ENCODE measurements at regions not wholly inside any gene's neighbourhood (a gene's known extent, or its start where the extent isn't known, plus 50 kb on each side); places are given as distances from the start of the nearest gene placed in this dataset.

DNA sequence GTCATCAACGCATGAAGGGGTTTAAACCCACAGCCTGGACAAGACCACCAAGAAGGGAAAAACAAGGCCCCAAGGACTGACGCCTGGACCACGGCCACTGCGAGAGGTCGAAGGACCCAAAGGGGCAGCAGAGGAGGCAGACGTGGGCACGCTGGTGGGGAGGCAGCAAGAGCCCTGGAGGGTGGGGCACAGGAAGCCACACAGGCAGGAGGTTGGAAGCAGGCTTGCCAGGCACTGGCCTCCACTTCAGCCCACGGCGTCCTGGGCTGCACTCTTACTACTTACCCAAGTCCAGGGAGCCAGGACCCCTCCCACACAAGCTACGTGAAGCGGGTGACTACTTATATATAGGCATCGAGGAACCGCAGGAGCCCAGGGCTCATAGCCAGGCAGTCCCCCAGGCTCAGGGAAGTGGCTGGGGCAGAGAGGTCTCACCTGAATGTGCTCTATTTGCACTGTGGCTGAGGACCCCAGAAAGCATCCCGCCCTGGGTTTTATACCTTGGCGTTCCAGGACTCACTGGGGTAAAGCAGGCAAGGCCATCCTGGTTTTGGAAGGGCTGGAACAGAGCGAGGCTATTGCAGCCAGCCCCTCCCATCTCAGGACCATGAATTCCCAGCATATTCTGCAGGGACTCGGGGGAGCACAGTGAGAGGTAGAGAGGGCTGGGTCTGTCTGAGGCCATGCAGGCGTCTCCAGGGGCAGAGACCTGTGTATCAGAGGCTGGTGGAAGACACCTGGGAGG, 113.8 kb upstream of the AFDN start:
- Histone ChIP-seq H3K9me2 (ENCODE audit: low read depth, low read length) (no peaks in the 10 kb centered on the region), H4K20me1 (ENCODE audit: insufficient read depth, low read length) (no peaks in the 10 kb centered on the region), H3K79me2 (ENCODE audit: insufficient read depth, low read length) (no peaks in the 10 kb centered on the region), H3K36me3 (ENCODE audit: insufficient read depth, low read length) (no peaks in the 10 kb centered on the region), H3K4me2 (ENCODE audit: low read length) (no peak overlapping the region), H3K4me3 (ENCODE audit: low read depth, low read length, poor library complexity, severe bottlenecking) (no peak overlapping the region), H3K9me3 (ENCODE audit: low read length) (no peaks in the 10 kb centered on the region), H3K4me1 (ENCODE audit: insufficient read depth, low read length, severe bottlenecking) (no peaks in the 10 kb centered on the region), H3K9ac (ENCODE audit: low read length) (no peak overlapping the region), H2AFZ (ENCODE audit: low read length) (no peak overlapping the region), H3F3A (ENCODE audit: insufficient read depth, low read length) (no peaks in the 10 kb centered on the region), H3K27ac (ENCODE audit: low read depth, low read length, poor library complexity, severe bottlenecking) (no peak overlapping the region), H3K27me3 (ENCODE audit: insufficient read depth, low read length) (no peaks in the 10 kb centered on the region)
- TF ChIP-seq EZH2 (IDR thresholded peaks at IDR 0.05; ENCODE audit: borderline replicate concordance, low read length) = no peak
- TF ChIP-seq, protein P1, sequence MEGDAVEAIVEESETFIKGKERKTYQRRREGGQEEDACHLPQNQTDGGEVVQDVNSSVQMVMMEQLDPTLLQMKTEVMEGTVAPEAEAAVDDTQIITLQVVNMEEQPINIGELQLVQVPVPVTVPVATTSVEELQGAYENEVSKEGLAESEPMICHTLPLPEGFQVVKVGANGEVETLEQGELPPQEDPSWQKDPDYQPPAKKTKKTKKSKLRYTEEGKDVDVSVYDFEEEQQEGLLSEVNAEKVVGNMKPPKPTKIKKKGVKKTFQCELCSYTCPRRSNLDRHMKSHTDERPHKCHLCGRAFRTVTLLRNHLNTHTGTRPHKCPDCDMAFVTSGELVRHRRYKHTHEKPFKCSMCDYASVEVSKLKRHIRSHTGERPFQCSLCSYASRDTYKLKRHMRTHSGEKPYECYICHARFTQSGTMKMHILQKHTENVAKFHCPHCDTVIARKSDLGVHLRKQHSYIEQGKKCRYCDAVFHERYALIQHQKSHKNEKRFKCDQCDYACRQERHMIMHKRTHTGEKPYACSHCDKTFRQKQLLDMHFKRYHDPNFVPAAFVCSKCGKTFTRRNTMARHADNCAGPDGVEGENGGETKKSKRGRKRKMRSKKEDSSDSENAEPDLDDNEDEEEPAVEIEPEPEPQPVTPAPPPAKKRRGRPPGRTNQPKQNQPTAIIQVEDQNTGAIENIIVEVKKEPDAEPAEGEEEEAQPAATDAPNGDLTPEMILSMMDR (IDR thresholded peaks at IDR 0.05; ENCODE audit: low read length) = no peak

- Histone ChIP-seq H3K4me1 (ENCODE audit: insufficient read depth, low read length, severe bottlenecking) (no peaks in the 10 kb centered on the region), H3K4me3 (ENCODE audit: low read depth, low read length, poor library complexity, severe bottlenecking) (no peak overlapping the region), H2AFZ (ENCODE audit: low read length) (no peak overlapping the region), H3K36me3 (ENCODE audit: insufficient read depth, low read length) (no peaks in the 10 kb centered on the region), H3K9me2 (ENCODE audit: low read depth, low read length) (no peaks in the 10 kb centered on the region), H3K9me3 (ENCODE audit: low read length) (no peaks in the 10 kb centered on the region), H4K20me1 (ENCODE audit: insufficient read depth, low read length) (no peaks in the 10 kb centered on the region), H3K9ac (ENCODE audit: low read length) (no peak overlapping the region), H3F3A (ENCODE audit: insufficient read depth, low read length) (no peaks in the 10 kb centered on the region), H3K4me2 (ENCODE audit: low read length) (no peak overlapping the region), H3K27ac (ENCODE audit: low read depth, low read length, poor library complexity, severe bottlenecking) (no peak overlapping the region), H3K27me3 (ENCODE audit: insufficient read depth, low read length) (0 out of 2 replicates have a peak, but pooled peaks cover 4% of the 10 kb centered on the region), H3K79me2 (ENCODE audit: insufficient read depth, low read length) (no peaks in the 10 kb centered on the region)
- TF ChIP-seq EZH2 (IDR thresholded peaks at IDR 0.05; ENCODE audit: borderline replicate concordance, low read length) = no peak
- TF ChIP-seq, protein P1 (IDR thresholded peaks at IDR 0.05; ENCODE audit: low read length) = no peak
These were observed 112.6 kb upstream of the AFDN start for GRCh38 chr6:167714152-167714551.

DNA sequence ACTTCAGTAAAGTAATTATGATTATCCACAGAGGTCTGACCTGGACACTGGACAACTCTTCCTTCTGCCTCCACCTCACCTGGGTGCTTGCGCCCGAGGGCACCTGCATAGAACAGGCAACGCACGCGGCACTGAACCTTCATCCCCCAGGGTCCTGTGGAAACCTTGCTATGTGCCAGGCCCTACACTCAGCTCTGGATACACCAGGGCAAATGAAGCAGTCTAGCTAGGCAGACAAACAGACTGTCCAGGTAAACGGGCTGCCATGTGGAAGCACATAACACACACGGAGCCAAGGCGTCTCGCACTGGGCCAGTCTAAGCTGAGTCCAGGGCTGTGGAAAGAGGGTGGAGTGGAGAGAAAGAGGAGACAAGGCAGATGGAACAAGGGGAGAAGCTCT, 109.3 kb upstream of the AFDN start:
- Histone ChIP-seq H3K4me2 (ENCODE audit: low read length) (no peak overlapping the region), H3K36me3 (ENCODE audit: insufficient read depth, low read length) (no peaks in the 10 kb centered on the region), H3K9ac (ENCODE audit: low read length) (no peak overlapping the region), H2AFZ (ENCODE audit: low read length) (no peak overlapping the region), H3K4me3 (ENCODE audit: low read depth, low read length, poor library complexity, severe bottlenecking) (no peak overlapping the region), H4K20me1 (ENCODE audit: insufficient read depth, low read length) (no peaks in the 10 kb centered on the region), H3K9me3 (ENCODE audit: low read length) (no peaks in the 10 kb centered on the region), H3K27ac (ENCODE audit: low read depth, low read length, poor library complexity, severe bottlenecking) (no peak overlapping the region), H3F3A (ENCODE audit: insufficient read depth, low read length) (no peaks in the 10 kb centered on the region), H3K4me1 (ENCODE audit: insufficient read depth, low read length, severe bottlenecking) (no peaks in the 10 kb centered on the region), H3K79me2 (ENCODE audit: insufficient read depth, low read length) (no peaks in the 10 kb centered on the region), H3K27me3 (ENCODE audit: insufficient read depth, low read length) (0 out of 2 replicates have a peak, but pooled peaks cover 5% of the 10 kb centered on the region), H3K9me2 (ENCODE audit: low read depth, low read length) (no peaks in the 10 kb centered on the region)
- TF ChIP-seq EZH2 (IDR thresholded peaks at IDR 0.05; ENCODE audit: borderline replicate concordance, low read length) = no peak
- TF ChIP-seq, protein P1 (IDR thresholded peaks at IDR 0.05; ENCODE audit: low read length) = no peak

Measured in OCI-LY1 (cell line).